AG04449 (cell line): ENCODE measurements at regions not wholly inside any gene's neighbourhood (a gene's known extent, or its start where the extent isn't known, plus 50 kb on each side); places are given as distances from the start of the nearest gene placed in this dataset.

Experiments
- CTCF ChIA-PET: fragments of 350-600 bp; formaldehyde crosslinking; extraction: SDS; loops from one replicate; lab custom pipeline; 2021; ENCODE audit warnings: antibody characterized with exemption; lab: Yijun Ruan, JAX
- POLR2A ChIA-PET: fragments of 400-600, 350-600 bp; formaldehyde crosslinking; extraction: SDS; loops from one replicate; lab custom pipeline; 2020; ENCODE audit warnings: antibody characterized with exemption, inconsistent platforms; lab: Yijun Ruan, JAX
- DNase-seq: peaks from one replicate; pipeline ENCODE4 v3.0.0-alpha.2; 2010; ENCODE audit warnings: low read depth, low spot score
- H3K4me3 ChIP-seq: 2 replicates; pipeline ENCODE4 v1.5.1; 2011; ENCODE audit warnings: low read depth, mild to moderate bottlenecking, control low read depth, low read length
- CTCF ChIP-seq: IDR thresholded peaks from one replicate; pipeline ENCODE4 v1.5.1; 2011; ENCODE audit warnings: mild to moderate bottlenecking, moderate library complexity, low read length, control low read depth, inconsistent platforms; ENCODE audit not compliant: insufficient read depth; ENCODE audit errors: missing control alignments

DNA sequence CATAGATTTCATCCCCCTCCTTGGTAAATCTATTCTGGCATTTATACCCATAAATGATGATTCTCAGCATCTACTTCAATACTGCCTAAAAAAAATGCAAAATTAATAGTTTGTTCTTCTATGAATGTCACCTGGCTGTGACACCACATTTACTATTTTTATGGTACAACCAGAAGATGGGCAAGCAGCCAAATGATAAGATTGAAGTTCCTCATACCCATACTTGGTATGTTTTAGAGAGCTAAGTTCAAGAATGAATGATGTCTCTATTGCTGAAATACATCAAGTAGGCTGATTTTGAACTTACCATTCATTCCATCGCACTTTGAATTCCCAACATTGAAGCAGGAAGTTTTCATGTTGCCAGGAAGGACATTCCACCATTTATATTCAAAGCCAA is 134.2 kb downstream of the ELAPOR2 start:
- no peak overlapping the region for H3K4me3 ChIP-seq
- POLR2A ChIA-PET: no interaction called here
- TF ChIP-seq CTCF: no peak
- DNase-seq: no peak
- CTCF ChIA-PET: interaction anchor here (1.1 to 8.0 kb wide), 4 partner anchors 9 to 312 kb away, joined by 3 to 87 read pairs (median 29); partner anchors contain the start of gene DMTF1

DNA sequence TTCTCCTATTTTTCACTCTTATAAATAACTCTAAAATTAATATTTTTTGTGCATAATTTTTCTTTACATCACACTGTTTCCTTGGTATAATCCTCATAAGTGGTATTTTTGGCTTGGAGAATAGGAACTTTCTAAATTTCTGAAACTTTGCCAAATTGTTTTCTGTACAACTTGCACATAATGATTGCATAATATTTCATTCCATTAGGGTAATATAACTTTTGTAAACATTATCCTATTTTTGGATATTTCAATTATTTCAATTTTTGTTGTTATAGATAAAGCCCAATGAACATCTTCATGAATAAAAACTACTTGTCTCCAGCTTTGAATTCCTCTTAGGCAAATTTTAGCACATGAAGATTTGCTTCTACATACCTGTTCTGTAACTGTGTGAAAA is 135.9 kb downstream of the ELAPOR2 start:
- CTCF ChIA-PET: interaction anchor here (0.9 to 1.4 kb wide), 4 partner anchors 9 to 313 kb away, joined by 3 to 6 read pairs (median 5); no protein-coding TSS in a partner anchor
- no peak overlapping the region for H3K4me3 ChIP-seq
- DNase-seq: no peak
- no peak for TF ChIP-seq CTCF
- POLR2A ChIA-PET: no interaction called here

DNA sequence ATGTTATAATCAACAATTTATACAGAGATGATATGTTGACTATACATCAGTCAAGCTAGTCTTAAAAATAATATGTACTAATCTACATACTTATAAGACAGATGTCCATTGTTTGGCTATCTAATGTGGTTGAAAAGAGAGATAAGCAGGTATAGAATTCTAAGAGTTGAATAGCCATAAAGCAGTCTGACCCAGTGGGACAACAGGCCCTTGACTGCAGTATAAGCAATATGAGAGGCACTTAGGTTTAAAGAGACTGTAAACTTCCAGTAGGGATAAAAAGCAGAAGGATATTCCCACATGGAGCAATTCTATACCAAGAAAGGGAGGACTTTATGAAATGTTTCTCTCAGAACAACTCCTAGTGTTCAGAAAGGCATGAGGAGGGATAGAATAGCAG is 139.3 kb downstream of the ELAPOR2 start:
- TF ChIP-seq CTCF: no peak
- H3K4me3 ChIP-seq: no peak overlapping the region
- no peak for DNase-seq
- ChIA-PET POLR2A (no interaction called here), CTCF (no interaction called here)

- H3K4me3 ChIP-seq: no peak overlapping the region
- no peak for TF ChIP-seq CTCF
- no peak for DNase-seq
- ChIA-PET POLR2A (no interaction called here), CTCF (interaction anchor here (0.6 to 4.6 kb wide), 4 partner anchors 10 to 1325 kb away, joined by 3 to 20 read pairs (median 4); no protein-coding TSS in a partner anchor)
Observed at GRCh38 chr7:86918245-86918644, 141.2 kb downstream of the ELAPOR2 start.

- H3K4me3 ChIP-seq: no peak overlapping the region
- ChIA-PET CTCF (interaction anchor here (0.7 to 4.6 kb wide), 7 partner anchors 8 to 320 kb away, joined by 3 to 20 read pairs (median 8); partner anchors contain the start of gene DMTF1), POLR2A (no interaction called here)
- no peak for TF ChIP-seq CTCF
- no peak for DNase-seq
Observed at GRCh38 chr7:86916277-86916825, 143.1 kb downstream of the ELAPOR2 start.

DNA sequence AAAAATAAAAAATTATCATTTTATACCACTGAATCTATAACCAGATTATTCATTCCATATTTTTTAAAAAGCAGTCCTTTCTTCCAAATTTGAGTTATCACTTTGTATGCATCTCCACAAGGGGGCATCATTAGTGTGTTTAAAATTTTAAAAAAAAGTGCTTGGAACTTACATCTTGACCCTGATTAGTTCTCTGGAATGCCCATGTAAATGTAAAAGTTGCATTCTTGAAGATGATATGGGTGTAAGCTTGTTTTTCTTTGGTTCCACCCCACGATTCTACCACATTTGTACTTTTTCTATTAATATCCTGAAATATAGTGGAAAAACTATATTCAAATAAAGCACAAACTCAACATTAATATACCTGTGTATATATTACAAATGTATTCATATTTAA is 144.9 kb downstream of the ELAPOR2 start:
- H3K4me3 ChIP-seq: no peak overlapping the region
- TF ChIP-seq CTCF: peak; percentile 12
- ChIA-PET CTCF (interaction anchor here (0.6 to 4.6 kb wide), 8 partner anchors 9 to 240 kb away, joined by 3 to 20 read pairs (median 4); no protein-coding TSS in a partner anchor), POLR2A (no interaction called here)
- no peak for DNase-seq
